ENCODE measurements at regions not wholly inside any gene's neighbourhood (a gene's known extent, or its start where the extent isn't known, plus 50 kb on each side); places are given as distances from the start of the nearest gene placed in this dataset.

DNA sequence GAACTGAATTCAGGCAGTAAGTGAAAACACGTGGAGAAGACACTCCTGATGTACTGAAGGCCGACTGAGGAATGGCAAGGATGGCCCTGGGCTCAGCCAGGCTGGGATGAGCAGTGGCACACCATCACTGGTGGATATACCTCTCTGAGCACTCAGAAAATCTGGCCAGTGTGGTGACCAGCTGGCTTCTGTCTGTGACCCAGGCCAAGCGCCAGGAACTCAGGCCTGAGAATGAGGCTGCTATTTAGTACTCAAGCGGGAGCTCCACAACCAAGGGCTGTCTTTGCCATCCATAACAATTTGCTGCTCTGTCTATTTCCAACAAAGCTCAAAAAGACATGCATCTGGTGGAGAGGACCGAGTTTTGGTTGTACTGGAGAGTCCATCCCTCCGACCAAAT lies 586.3 kb downstream of the BCL11B start:
- H3K27me3 ChIP-seq (ENCODE audit: control insufficient read depth in 2 of 2, insufficient read depth in 1 of 2, low read length in 1 of 2): no peaks in the 10 kb centered on the region
- peaks cover 0 to 5% of the 10 kb centered on the region in 2 donors for H3K9me3 ChIP-seq (ENCODE audit: control insufficient read depth in 2 of 2, insufficient read depth in 1 of 2, low read length in 1 of 2)
- H3K27ac ChIP-seq (ENCODE audit: low read depth in 1 of 2, low read length in 1 of 2): no peak overlapping the region
- H3K4me1 ChIP-seq (ENCODE audit: control insufficient read depth in 2 of 2, insufficient read depth in 2 of 2, low read length in 2 of 2): peaks cover 3 to 11% of the 10 kb centered on the region in 2 donors
- DNase-seq (ENCODE audit: low read depth in 6 of 9, low spot score in 9 of 9): no peak
- 95% methylated on average over 6 of the region's 6 CpGs for WGBS
- H3K36me3 ChIP-seq (ENCODE audit: control insufficient read depth in 2 of 2, insufficient read depth in 2 of 2, low read length in 1 of 2): no peaks in the 10 kb centered on the region
- no peak overlapping the region for H3K4me3 ChIP-seq (ENCODE audit: low read length in 2 of 2)

DNA sequence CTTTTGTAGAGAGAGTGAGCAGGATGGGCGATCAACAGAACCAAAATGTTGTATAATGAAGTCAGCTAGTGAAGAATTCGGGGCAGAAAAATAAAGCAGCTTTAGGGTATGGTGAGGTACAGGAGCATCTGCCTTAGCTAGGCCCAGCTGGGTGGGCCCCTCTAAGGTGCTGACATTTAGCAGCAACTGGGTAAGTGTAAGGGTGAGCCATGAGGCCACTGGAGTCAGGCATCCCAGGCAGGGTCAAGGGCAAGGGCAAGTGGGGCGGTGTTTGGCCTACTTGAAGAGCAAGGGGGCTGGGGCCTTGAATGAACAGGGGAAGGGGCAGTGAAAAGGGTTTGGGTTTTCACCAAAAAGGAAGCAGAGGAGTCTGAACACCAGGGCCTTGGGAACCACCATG lies 583.6 kb downstream of the BCL11B start:
- DNase-seq (ENCODE audit: low read depth in 6 of 9, low spot score in 9 of 9): no peak
- WGBS: 98% methylated on average over 3 of the region's 3 CpGs

DNA sequence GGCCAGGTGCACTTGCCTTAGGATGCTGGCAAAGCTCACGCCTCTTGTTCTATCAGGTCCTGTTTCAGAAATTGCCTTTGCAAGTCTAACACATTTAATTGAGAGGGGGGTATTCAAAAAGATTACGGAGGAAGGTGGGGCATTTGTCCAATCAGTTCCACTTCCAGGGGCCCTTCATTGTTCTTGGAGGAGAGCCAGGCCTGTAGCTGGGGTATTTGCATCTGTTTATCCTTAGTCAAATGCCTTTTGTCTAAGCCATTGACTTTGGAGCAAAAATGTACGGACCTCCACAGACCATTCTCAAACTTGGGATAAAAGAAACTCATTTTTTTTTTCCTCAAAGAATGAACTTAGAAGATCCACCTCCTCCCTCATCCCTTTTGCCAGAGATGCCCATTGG lies 582.0 kb downstream of the BCL11B start:
- no peak for DNase-seq (ENCODE audit: low read depth in 6 of 9, low spot score in 9 of 9)
- H3K27me3 ChIP-seq (ENCODE audit: control insufficient read depth in 2 of 2, insufficient read depth in 1 of 2, low read length in 1 of 2): no peaks in the 10 kb centered on the region
- no peaks in the 10 kb centered on the region for H3K36me3 ChIP-seq (ENCODE audit: control insufficient read depth in 2 of 2, insufficient read depth in 2 of 2, low read length in 1 of 2)
- H3K27ac ChIP-seq (ENCODE audit: low read depth in 1 of 2, low read length in 1 of 2): no peak overlapping the region
- H3K9me3 ChIP-seq (ENCODE audit: control insufficient read depth in 2 of 2, insufficient read depth in 1 of 2, low read length in 1 of 2): peaks cover 0 to 5% of the 10 kb centered on the region in 2 donors
- WGBS: 79% methylated on average over 3 of the region's 3 CpGs
- H3K4me1 ChIP-seq (ENCODE audit: control insufficient read depth in 2 of 2, insufficient read depth in 2 of 2, low read length in 2 of 2): peaks cover 3 to 11% of the 10 kb centered on the region in 2 donors
- no peak overlapping the region for H3K4me3 ChIP-seq (ENCODE audit: low read length in 2 of 2)

More for the DNA sequence above, 583.6 kb downstream of the BCL11B start:
- Histone ChIP-seq H3K4me1 (ENCODE audit: control insufficient read depth in 2 of 2, insufficient read depth in 2 of 2, low read length in 2 of 2) (peaks cover 3 to 11% of the 10 kb centered on the region in 2 donors), H3K4me3 (ENCODE audit: low read length in 2 of 2) (no peak overlapping the region), H3K27ac (ENCODE audit: low read depth in 1 of 2, low read length in 1 of 2) (no peak overlapping the region), H3K27me3 (ENCODE audit: control insufficient read depth in 2 of 2, insufficient read depth in 1 of 2, low read length in 1 of 2) (no peaks in the 10 kb centered on the region), H3K9me3 (ENCODE audit: control insufficient read depth in 2 of 2, insufficient read depth in 1 of 2, low read length in 1 of 2) (peaks cover 0 to 5% of the 10 kb centered on the region in 2 donors), H3K36me3 (ENCODE audit: control insufficient read depth in 2 of 2, insufficient read depth in 2 of 2, low read length in 1 of 2) (no peaks in the 10 kb centered on the region)

DNA sequence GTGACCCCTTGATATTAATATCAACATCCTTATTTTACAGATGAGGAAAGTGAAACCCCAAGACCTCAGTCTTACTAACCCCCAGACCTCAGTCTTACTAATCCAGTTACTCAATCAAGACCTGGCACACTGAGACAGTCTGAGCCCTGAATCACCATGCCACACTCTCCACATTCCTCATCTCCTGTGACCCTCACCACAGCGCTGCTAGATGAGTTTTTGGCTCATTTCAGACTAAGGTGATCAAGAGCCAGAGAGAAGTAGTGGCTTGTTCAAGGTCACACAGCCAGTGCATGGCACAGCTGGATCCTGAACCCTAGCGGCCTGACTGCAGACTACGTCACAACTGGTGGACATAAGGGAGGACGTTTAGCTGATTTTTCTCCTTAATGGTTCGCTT lies 579.2 kb downstream of the BCL11B start:
- Histone ChIP-seq H3K4me3 (ENCODE audit: low read length in 2 of 2) (no peak overlapping the region), H3K4me1 (ENCODE audit: control insufficient read depth in 2 of 2, insufficient read depth in 2 of 2, low read length in 2 of 2) (peaks cover 3 to 11% of the 10 kb centered on the region in 2 donors), H3K9me3 (ENCODE audit: control insufficient read depth in 2 of 2, insufficient read depth in 1 of 2, low read length in 1 of 2) (peaks cover 1 to 6% of the 10 kb centered on the region in 2 donors), H3K27me3 (ENCODE audit: control insufficient read depth in 2 of 2, insufficient read depth in 1 of 2, low read length in 1 of 2) (no peaks in the 10 kb centered on the region), H3K36me3 (ENCODE audit: control insufficient read depth in 2 of 2, insufficient read depth in 2 of 2, low read length in 1 of 2) (no peaks in the 10 kb centered on the region), H3K27ac (ENCODE audit: low read depth in 1 of 2, low read length in 1 of 2) (no peak overlapping the region)
- 91% methylated on average over 5 of the region's 5 CpGs for WGBS
- no peak for DNase-seq (ENCODE audit: low read depth in 6 of 9, low spot score in 9 of 9)

GRCh38 chr14:98694541-98694940 lies 577.5 kb downstream of the BCL11B start:
- peaks cover 1 to 4% of the 10 kb centered on the region in 2 donors for H3K9me3 ChIP-seq (ENCODE audit: control insufficient read depth in 2 of 2, insufficient read depth in 1 of 2, low read length in 1 of 2)
- peaks cover 2 to 7% of the 10 kb centered on the region in 2 donors for H3K4me1 ChIP-seq (ENCODE audit: control insufficient read depth in 2 of 2, insufficient read depth in 2 of 2, low read length in 2 of 2)
- no peak for DNase-seq (ENCODE audit: low read depth in 6 of 9, low spot score in 9 of 9)
- no peaks in the 10 kb centered on the region for H3K36me3 ChIP-seq (ENCODE audit: control insufficient read depth in 2 of 2, insufficient read depth in 2 of 2, low read length in 1 of 2)
- H3K27me3 ChIP-seq (ENCODE audit: control insufficient read depth in 2 of 2, insufficient read depth in 1 of 2, low read length in 1 of 2): no peaks in the 10 kb centered on the region
- H3K27ac ChIP-seq (ENCODE audit: low read depth in 1 of 2, low read length in 1 of 2): no peak overlapping the region
- no peak overlapping the region for H3K4me3 ChIP-seq (ENCODE audit: low read length in 2 of 2)

- no peaks in the 10 kb centered on the region for H3K4me1 ChIP-seq (ENCODE audit: control insufficient read depth in 2 of 2, insufficient read depth in 2 of 2, low read length in 2 of 2)
- no peaks in the 10 kb centered on the region for H3K36me3 ChIP-seq (ENCODE audit: control insufficient read depth in 2 of 2, insufficient read depth in 2 of 2, low read length in 1 of 2)
- no peak for DNase-seq (ENCODE audit: low read depth in 6 of 9, low spot score in 9 of 9)
- H3K9me3 ChIP-seq (ENCODE audit: control insufficient read depth in 2 of 2, insufficient read depth in 1 of 2, low read length in 1 of 2): peaks cover 1 to 4% of the 10 kb centered on the region in 2 donors
- WGBS: 97% methylated on average over 1 of the region's 1 CpG
- no peaks in the 10 kb centered on the region for H3K27me3 ChIP-seq (ENCODE audit: control insufficient read depth in 2 of 2, insufficient read depth in 1 of 2, low read length in 1 of 2)
- no peak overlapping the region for H3K27ac ChIP-seq (ENCODE audit: low read depth in 1 of 2, low read length in 1 of 2)
- no peak overlapping the region for H3K4me3 ChIP-seq (ENCODE audit: low read length in 2 of 2)
Observed at GRCh38 chr14:98695809-98696208, 576.2 kb downstream of the BCL11B start.

- no peak for DNase-seq (ENCODE audit: low read depth in 6 of 9, low spot score in 9 of 9)
- no peaks in the 10 kb centered on the region for H3K27me3 ChIP-seq (ENCODE audit: control insufficient read depth in 2 of 2, insufficient read depth in 1 of 2, low read length in 1 of 2)
Observed at GRCh38 chr14:98698341-98698740, 573.7 kb downstream of the BCL11B start.

GRCh38 chr14:98700748-98701147 lies 571.2 kb downstream of the BCL11B start:
- H3K36me3 ChIP-seq (ENCODE audit: control insufficient read depth in 2 of 2, insufficient read depth in 2 of 2, low read length in 1 of 2): no peaks in the 10 kb centered on the region
- H3K27ac ChIP-seq (ENCODE audit: low read depth in 1 of 2, low read length in 1 of 2): no peak overlapping the region
- H3K4me3 ChIP-seq (ENCODE audit: low read length in 2 of 2): no peak overlapping the region
- H3K4me1 ChIP-seq (ENCODE audit: control insufficient read depth in 2 of 2, insufficient read depth in 2 of 2, low read length in 2 of 2): peaks cover 3 to 19% of the 10 kb centered on the region in 2 donors
- peaks cover 1 to 4% of the 10 kb centered on the region in 2 donors for H3K9me3 ChIP-seq (ENCODE audit: control insufficient read depth in 2 of 2, insufficient read depth in 1 of 2, low read length in 1 of 2)
- H3K27me3 ChIP-seq (ENCODE audit: control insufficient read depth in 2 of 2, insufficient read depth in 1 of 2, low read length in 1 of 2): no peaks in the 10 kb centered on the region
- 94% methylated on average over 3 of the region's 3 CpGs for WGBS
- DNase-seq (ENCODE audit: low read depth in 6 of 9, low spot score in 9 of 9): no peak

More at GRCh38 chr14:98698341-98698740, 573.7 kb downstream of the BCL11B start:
- H3K4me3 ChIP-seq (ENCODE audit: low read length in 2 of 2): no peak overlapping the region
- peaks cover 1 to 4% of the 10 kb centered on the region in 2 donors for H3K9me3 ChIP-seq (ENCODE audit: control insufficient read depth in 2 of 2, insufficient read depth in 1 of 2, low read length in 1 of 2)
- WGBS: 97% methylated on average over 3 of the region's 3 CpGs
- H3K36me3 ChIP-seq (ENCODE audit: control insufficient read depth in 2 of 2, insufficient read depth in 2 of 2, low read length in 1 of 2): no peaks in the 10 kb centered on the region
- H3K4me1 ChIP-seq (ENCODE audit: control insufficient read depth in 2 of 2, insufficient read depth in 2 of 2, low read length in 2 of 2): peaks cover 0 to under 1% of the 10 kb centered on the region in 2 donors
- no peak overlapping the region for H3K27ac ChIP-seq (ENCODE audit: low read depth in 1 of 2, low read length in 1 of 2)

GRCh38 chr14:98701377-98701776 lies 570.6 kb downstream of the BCL11B start:
- Histone ChIP-seq H3K36me3 (ENCODE audit: control insufficient read depth in 2 of 2, insufficient read depth in 2 of 2, low read length in 1 of 2) (no peaks in the 10 kb centered on the region), H3K27me3 (ENCODE audit: control insufficient read depth in 2 of 2, insufficient read depth in 1 of 2, low read length in 1 of 2) (no peaks in the 10 kb centered on the region), H3K27ac (ENCODE audit: low read depth in 1 of 2, low read length in 1 of 2) (no peak overlapping the region), H3K9me3 (ENCODE audit: control insufficient read depth in 2 of 2, insufficient read depth in 1 of 2, low read length in 1 of 2) (peaks cover 1 to 4% of the 10 kb centered on the region in 2 donors), H3K4me1 (ENCODE audit: control insufficient read depth in 2 of 2, insufficient read depth in 2 of 2, low read length in 2 of 2) (peaks cover 3 to 19% of the 10 kb centered on the region in 2 donors), H3K4me3 (ENCODE audit: low read length in 2 of 2) (no peak overlapping the region)
- WGBS: 84% methylated on average over 5 of the region's 5 CpGs
- DNase-seq (ENCODE audit: low read depth in 6 of 9, low spot score in 9 of 9): no peak

- Histone ChIP-seq H3K9me3 (ENCODE audit: control insufficient read depth in 2 of 2, insufficient read depth in 1 of 2, low read length in 1 of 2) (no peaks in the 10 kb centered on the region), H3K36me3 (ENCODE audit: control insufficient read depth in 2 of 2, insufficient read depth in 2 of 2, low read length in 1 of 2) (no peaks in the 10 kb centered on the region), H3K27ac (ENCODE audit: low read depth in 1 of 2, low read length in 1 of 2) (peak overlapping the region in 1 of 2 donors; percentile 8), H3K27me3 (ENCODE audit: control insufficient read depth in 2 of 2, insufficient read depth in 1 of 2, low read length in 1 of 2) (no peaks in the 10 kb centered on the region), H3K4me1 (ENCODE audit: control insufficient read depth in 2 of 2, insufficient read depth in 2 of 2, low read length in 2 of 2) (peaks cover 3 to 19% of the 10 kb centered on the region in 2 donors), H3K4me3 (ENCODE audit: low read length in 2 of 2) (no peak overlapping the region)
- DNase-seq (ENCODE audit: low read depth in 6 of 9, low spot score in 9 of 9): peak in 7 of 9 donors; percentile 27 to 81 (median 50)
- WGBS: 10% methylated on average over 3 of the region's 3 CpGs
Observed at GRCh38 chr14:98704441-98704840, 567.6 kb downstream of the BCL11B start.
